Natural killer cell treated with Interleukin-12 subunit alpha and Interleukin-12 subunit beta and Interleukin-15 and Interleukin-18, amount 100 ng/mL, for 72 hours (primary cell): ENCODE measurements at regions not wholly inside any gene's neighbourhood (a gene's known extent, or its start where the extent isn't known, plus 50 kb on each side); places are given as distances from the start of the nearest gene placed in this dataset.

Experiments used
- ATAC-seq, 2 donors: fragments of 150-1000 bp; cut with Tn5 transposase in 1 of 2; sonication (Bioruptor Pico), chemical (Tn5 transposase) in 1 of 2; 2 replicates each; pipeline ENCODE4 v1.10.0; 2021
- DNase-seq: peaks from one replicate; pipeline ENCODE4 v3.0.0; 2022; ENCODE audit warnings: low spot score
- H3K27ac Mint-ChIP-seq, 2 donors: 1 replicate in 1 of 2; 2 replicates in 1 of 2; pipeline ENCODE4 v1.8.0; 2022; ENCODE audit warnings: mixed read lengths in 2 of 2, mild to moderate bottlenecking in 1 of 2, moderate library complexity in 1 of 2
- H3K27me3 Mint-ChIP-seq, 2 donors: 1 replicate in 1 of 2; 2 replicates in 1 of 2; pipeline ENCODE4 v1.8.0; 2022; ENCODE audit warnings: mixed read lengths in 2 of 2
- H3K36me3 Mint-ChIP-seq: one replicate; pipeline ENCODE4 v1.8.0; 2022; ENCODE audit warnings: mixed read lengths
- H3K4me1 Mint-ChIP-seq, 2 donors: 1 replicate in 1 of 2; 2 replicates in 1 of 2; pipeline ENCODE4 v1.8.0; 2022; ENCODE audit warnings: low read depth in 2 of 2, mixed read lengths in 2 of 2, mild to moderate bottlenecking in 1 of 2
- H3K4me3 Mint-ChIP-seq: one replicate; pipeline ENCODE4 v1.8.0; 2022; ENCODE audit warnings: mixed read lengths
- H3K9me3 Mint-ChIP-seq: 2 replicates; pipeline ENCODE4 v1.8.0; 2022; ENCODE audit warnings: mixed read lengths

- no peak for ATAC-seq
- peaks cover 28 to 30% of the 10 kb centered on the region in 2 donors for H3K27me3 Mint-ChIP-seq
Measured at GRCh38 chr22:48492366-48493320, 1335.0 kb downstream of the BRD1 start.

GRCh38 chr22:48491451-48491941 lies 1336.2 kb downstream of the BRD1 start:
- no peak overlapping the region for H3K4me3 Mint-ChIP-seq
- no peak overlapping the region for H3K27ac Mint-ChIP-seq
- H3K4me1 Mint-ChIP-seq: no peaks in the 10 kb centered on the region
- H3K9me3 Mint-ChIP-seq: no peaks in the 10 kb centered on the region
- no peaks in the 10 kb centered on the region for H3K36me3 Mint-ChIP-seq
- ATAC-seq: no peak
- no peak for DNase-seq
- H3K27me3 Mint-ChIP-seq: peaks cover 39% of the 10 kb centered on the region in 2 donors

More at GRCh38 chr22:48492366-48493320, 1335.0 kb downstream of the BRD1 start:
- H3K36me3 Mint-ChIP-seq: no peaks in the 10 kb centered on the region
- peak; percentile 60 for DNase-seq
- H3K9me3 Mint-ChIP-seq: no peaks in the 10 kb centered on the region
- no peaks in the 10 kb centered on the region for H3K4me1 Mint-ChIP-seq
- H3K27ac Mint-ChIP-seq: no peak overlapping the region
- no peak overlapping the region for H3K4me3 Mint-ChIP-seq

GRCh38 chr22:48490500-48491411 lies 1336.9 kb downstream of the BRD1 start:
- Mint-ChIP-seq H3K4me3 (no peak overlapping the region), H3K9me3 (no peaks in the 10 kb centered on the region), H3K27me3 (peaks cover 43% of the 10 kb centered on the region in 2 donors), H3K27ac (no peak overlapping the region), H3K4me1 (no peaks in the 10 kb centered on the region), H3K36me3 (no peaks in the 10 kb centered on the region)
- ATAC-seq: no peak
- peak; percentile 49 for DNase-seq

GRCh38 chr22:48489551-48490499 lies 1337.8 kb downstream of the BRD1 start:
- no peak overlapping the region for H3K4me3 Mint-ChIP-seq
- H3K36me3 Mint-ChIP-seq: no peaks in the 10 kb centered on the region
- H3K27me3 Mint-ChIP-seq: peaks cover 43 to 49% of the 10 kb centered on the region in 2 donors
- DNase-seq (peak; percentile 37), ATAC-seq (no peak)
- no peak overlapping the region for H3K27ac Mint-ChIP-seq
- no peaks in the 10 kb centered on the region for H3K4me1 Mint-ChIP-seq
- H3K9me3 Mint-ChIP-seq: no peaks in the 10 kb centered on the region

GRCh38 chr22:48488611-48489511 lies 1338.8 kb downstream of the BRD1 start:
- Mint-ChIP-seq H3K27me3 (peaks cover 38 to 55% of the 10 kb centered on the region in 2 donors), H3K27ac (no peak overlapping the region), H3K36me3 (no peaks in the 10 kb centered on the region), H3K4me1 (no peaks in the 10 kb centered on the region), H3K9me3 (no peaks in the 10 kb centered on the region), H3K4me3 (no peak overlapping the region)
- ATAC-seq: no peak
- peak; percentile 44 for DNase-seq

- no peak overlapping the region for H3K4me3 Mint-ChIP-seq
- peaks cover 36 to 55% of the 10 kb centered on the region in 2 donors for H3K27me3 Mint-ChIP-seq
- ATAC-seq (no peak), DNase-seq (no peak)
- no peaks in the 10 kb centered on the region for H3K4me1 Mint-ChIP-seq
- no peaks in the 10 kb centered on the region for H3K9me3 Mint-ChIP-seq
- no peak overlapping the region for H3K27ac Mint-ChIP-seq
- H3K36me3 Mint-ChIP-seq: no peaks in the 10 kb centered on the region
Measured at GRCh38 chr22:48488149-48488551, 1339.5 kb downstream of the BRD1 start.

- H3K36me3 Mint-ChIP-seq: no peaks in the 10 kb centered on the region
- no peak overlapping the region for H3K4me3 Mint-ChIP-seq
- DNase-seq: no peak
- ATAC-seq: no peak
- no peaks in the 10 kb centered on the region for H3K9me3 Mint-ChIP-seq
- H3K27me3 Mint-ChIP-seq: peaks cover 21 to 43% of the 10 kb centered on the region in 2 donors
- H3K4me1 Mint-ChIP-seq: no peaks in the 10 kb centered on the region
- no peak overlapping the region for H3K27ac Mint-ChIP-seq
Measured at GRCh38 chr22:48486558-48486957, 1341.1 kb downstream of the BRD1 start.

- DNase-seq: peak; percentile 56
- Mint-ChIP-seq H3K27me3 (peaks cover 21 to 41% of the 10 kb centered on the region in 2 donors), H3K4me3 (no peak overlapping the region), H3K4me1 (no peaks in the 10 kb centered on the region), H3K9me3 (no peaks in the 10 kb centered on the region), H3K27ac (no peak overlapping the region), H3K36me3 (no peaks in the 10 kb centered on the region)
- ATAC-seq: no peak
Measured at GRCh38 chr22:48486134-48486532, 1341.5 kb downstream of the BRD1 start.

GRCh38 chr22:48485149-48486133 lies 1342.2 kb downstream of the BRD1 start:
- H3K4me3 Mint-ChIP-seq: no peak overlapping the region
- peak in 1 of 2 donors; percentile 26 for ATAC-seq
- no peaks in the 10 kb centered on the region for H3K36me3 Mint-ChIP-seq

GRCh38 chr22:48483764-48484528 lies 1343.7 kb downstream of the BRD1 start:
- H3K4me1 Mint-ChIP-seq: no peaks in the 10 kb centered on the region
- ATAC-seq: no peak
- H3K27me3 Mint-ChIP-seq: peaks cover 21 to 40% of the 10 kb centered on the region in 2 donors
- no peaks in the 10 kb centered on the region for H3K36me3 Mint-ChIP-seq
- no peak overlapping the region for H3K4me3 Mint-ChIP-seq
- H3K27ac Mint-ChIP-seq: no peak overlapping the region
- DNase-seq: peak; percentile 51
- no peaks in the 10 kb centered on the region for H3K9me3 Mint-ChIP-seq

More at GRCh38 chr22:48485149-48486133, 1342.2 kb downstream of the BRD1 start:
- H3K27ac Mint-ChIP-seq: no peak overlapping the region
- H3K9me3 Mint-ChIP-seq: no peaks in the 10 kb centered on the region
- DNase-seq: peak; percentile 59
- H3K4me1 Mint-ChIP-seq: no peaks in the 10 kb centered on the region
- H3K27me3 Mint-ChIP-seq: peaks cover 21 to 40% of the 10 kb centered on the region in 2 donors

GRCh38 chr22:48482771-48483170 lies 1344.9 kb downstream of the BRD1 start:
- Mint-ChIP-seq H3K27ac (no peak overlapping the region), H3K36me3 (no peaks in the 10 kb centered on the region), H3K9me3 (no peaks in the 10 kb centered on the region), H3K27me3 (peaks cover 16 to 30% of the 10 kb centered on the region in 2 donors), H3K4me1 (no peaks in the 10 kb centered on the region), H3K4me3 (no peak overlapping the region)
- DNase-seq: no peak
- ATAC-seq: no peak
